GM18907 (cell line): ENCODE measurements at regions not wholly inside any gene's neighbourhood (a gene's known extent, or its start where the extent isn't known, plus 50 kb on each side); places are given as distances from the start of the nearest gene placed in this dataset.

Experiments
- ATAC-seq: cut with Tn5 transposase; IDR thresholded peaks from one replicate; pipeline ENCODE4 v1.9.1; 2021; ENCODE audit warnings: mild to moderate bottlenecking, moderate library complexity; ENCODE audit not compliant: unreplicated experiment

- no peak for ATAC-seq
Observed at GRCh38 chr12:86838711-86839110, 582.5 kb upstream of the MGAT4C start.

DNA sequence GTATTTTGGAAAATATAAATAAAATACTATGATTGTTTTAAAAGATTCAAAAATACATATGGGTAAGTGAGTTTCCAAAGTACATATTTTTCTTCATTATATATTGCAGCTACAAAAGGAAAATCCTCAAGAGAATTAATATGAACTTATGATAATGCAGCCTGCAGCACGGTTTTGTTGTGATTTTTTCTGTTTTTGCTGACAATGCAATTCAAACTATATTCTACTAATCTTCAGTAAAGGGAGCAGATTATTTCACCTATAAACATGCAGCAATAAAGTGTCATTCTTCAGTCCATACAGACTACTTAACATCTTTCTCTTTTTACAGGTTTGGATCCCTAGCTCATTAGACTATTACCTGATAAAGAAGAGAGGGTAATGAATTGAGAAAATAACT is 582.1 kb upstream of the MGAT4C start:
- ATAC-seq: no peak

DNA sequence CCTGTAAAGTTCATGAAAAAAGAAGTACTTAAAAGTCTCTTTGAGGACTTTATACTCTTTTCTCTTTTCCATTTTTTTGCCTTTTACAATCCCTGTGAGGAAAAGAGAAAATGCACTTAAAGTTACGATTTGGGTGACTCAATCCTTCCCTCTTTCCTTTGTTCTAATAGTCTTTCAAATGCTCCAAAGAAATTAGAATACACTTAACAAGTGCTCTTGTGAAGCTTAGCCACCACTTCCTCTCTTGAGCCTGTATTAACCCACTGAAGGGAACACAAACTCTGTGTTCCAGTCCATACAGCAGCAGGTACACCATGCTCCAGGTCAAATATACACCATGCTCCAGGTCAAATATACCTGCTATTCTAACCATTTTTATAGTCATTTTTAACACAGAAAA is 581.1 kb upstream of the MGAT4C start:
- ATAC-seq: no peak

DNA sequence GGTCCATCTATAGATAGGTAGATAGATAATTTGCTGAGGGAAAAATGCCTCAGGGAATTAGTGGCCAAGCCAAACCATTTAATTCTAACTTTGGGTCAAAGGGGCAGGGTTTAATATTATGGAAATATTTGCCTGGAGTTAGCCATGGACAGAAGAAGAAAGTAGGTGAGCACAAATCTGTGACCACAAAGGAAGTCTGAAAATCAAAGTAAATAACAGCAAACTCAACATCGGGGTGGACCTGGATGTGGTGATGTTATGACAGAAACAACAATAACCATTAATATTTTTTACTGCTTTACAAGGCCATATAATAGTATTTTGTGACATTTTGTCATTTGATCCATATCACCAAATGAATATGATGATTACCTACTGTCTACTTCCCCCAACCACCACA is 578.0 kb upstream of the MGAT4C start:
- ATAC-seq: no peak

GRCh38 chr12:86827409-86827808 is 571.2 kb upstream of the MGAT4C start:
- no peak for ATAC-seq

GRCh38 chr12:86826051-86826450 is 569.9 kb upstream of the MGAT4C start:
- no peak for ATAC-seq

DNA sequence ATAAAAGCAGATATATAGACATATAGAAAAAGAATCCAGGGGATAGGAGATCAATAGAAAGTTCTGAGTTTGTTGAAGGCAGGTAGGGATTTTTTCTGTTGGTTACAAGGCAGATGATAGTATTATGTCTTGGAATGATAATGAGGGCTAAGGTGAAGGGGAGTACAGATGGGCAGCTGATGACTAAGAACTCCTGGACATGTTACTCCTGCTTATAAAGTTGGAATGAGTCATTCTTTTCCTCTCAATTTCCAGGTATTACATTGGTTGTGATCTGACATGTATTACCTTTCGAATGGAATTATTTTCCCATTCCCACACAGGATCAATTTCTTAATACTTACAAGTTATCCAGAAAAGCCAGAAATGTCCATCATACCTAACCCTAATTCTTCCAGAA is 545.2 kb upstream of the MGAT4C start:
- ATAC-seq: no peak

DNA sequence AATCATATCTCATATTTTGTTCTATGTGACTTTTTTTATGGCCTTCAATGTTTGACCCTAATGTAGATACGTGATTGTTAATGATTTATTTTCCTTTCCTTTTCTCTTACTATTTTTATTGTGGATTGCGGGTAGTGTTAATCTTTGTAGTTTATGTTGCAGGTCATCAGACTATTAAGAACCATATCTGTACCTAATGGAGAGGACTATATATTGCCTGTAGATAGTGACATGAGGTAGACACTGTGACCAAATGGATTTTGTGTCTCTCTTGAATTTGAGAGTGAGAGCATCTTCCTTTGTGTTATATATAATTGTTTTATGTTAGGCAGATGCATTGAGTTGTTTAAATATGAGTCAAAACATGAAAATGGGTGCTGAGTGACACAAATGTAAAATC is 543.4 kb upstream of the MGAT4C start:
- no peak for ATAC-seq

- ATAC-seq: no peak
Observed at GRCh38 chr12:86796550-86796949, 540.4 kb upstream of the MGAT4C start.

DNA sequence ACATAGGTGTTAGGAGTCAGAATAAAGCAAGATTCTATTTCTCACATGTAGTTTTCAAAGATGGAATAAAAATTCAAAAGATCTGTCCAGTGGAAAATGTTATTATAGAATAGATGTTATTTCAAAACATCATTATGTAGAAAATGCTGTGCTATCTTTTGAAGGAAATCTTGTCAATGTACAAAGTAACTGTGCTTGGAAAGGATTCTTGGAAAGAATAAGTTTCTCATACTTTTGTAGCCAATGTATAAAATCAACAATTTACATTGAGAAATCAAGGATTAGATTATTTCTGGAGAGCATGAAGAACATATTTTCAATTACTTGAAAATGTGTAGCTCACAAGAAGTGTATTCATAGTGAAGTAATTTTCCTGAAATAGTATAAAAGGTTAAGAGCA is 532.5 kb upstream of the MGAT4C start:
- no peak for ATAC-seq

GRCh38 chr12:86787419-86787818 is 531.2 kb upstream of the MGAT4C start:
- no peak for ATAC-seq

GRCh38 chr12:86777325-86777724 is 521.1 kb upstream of the MGAT4C start:
- ATAC-seq: no peak

DNA sequence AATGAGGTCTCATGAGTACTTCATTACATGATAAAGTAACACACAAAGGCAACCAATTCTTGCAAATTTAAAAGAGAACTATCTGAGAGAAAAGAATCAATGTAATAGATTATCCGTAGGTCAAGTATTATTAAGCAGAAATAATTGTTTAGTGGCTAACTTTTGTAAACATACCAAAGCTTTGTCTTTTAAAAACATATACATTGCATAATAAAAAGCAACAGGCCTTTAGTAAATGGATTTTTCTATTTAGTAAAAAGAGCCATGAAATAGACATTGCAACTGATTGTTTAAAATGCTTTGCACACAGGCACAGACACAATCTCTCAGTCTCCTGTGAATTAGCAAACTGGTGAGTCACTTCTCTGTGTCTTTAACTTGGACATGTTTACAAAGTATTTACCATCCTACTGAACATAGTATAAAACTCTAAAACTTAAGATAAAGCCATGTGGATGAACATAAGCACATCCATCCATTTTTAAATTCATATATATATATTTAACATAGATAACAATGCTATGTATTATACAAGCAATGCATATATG is 518.7 kb upstream of the MGAT4C start:
- no peak for ATAC-seq

GRCh38 chr12:86772696-86773095 is 516.5 kb upstream of the MGAT4C start:
- no peak for ATAC-seq

- ATAC-seq: no peak
Observed at GRCh38 chr12:86770871-86771270, 514.7 kb upstream of the MGAT4C start.

DNA sequence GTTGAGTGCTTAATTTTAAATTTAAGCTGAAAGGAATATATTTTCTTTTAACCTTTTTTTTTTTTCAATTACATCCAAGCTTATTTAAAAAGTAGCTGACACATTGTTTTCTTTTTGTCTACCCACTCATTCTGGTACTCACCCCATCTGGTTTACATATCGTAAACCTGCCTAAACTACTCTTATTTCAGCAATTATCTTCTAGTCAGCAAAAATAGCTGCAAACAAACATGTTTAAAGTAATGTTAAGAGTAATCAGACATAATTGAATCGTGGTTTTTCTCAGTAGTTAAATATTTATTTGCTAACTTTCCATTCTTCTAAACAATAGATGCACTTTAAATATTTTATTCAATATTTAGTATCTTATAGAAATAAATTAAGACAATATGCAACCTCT is 492.7 kb upstream of the MGAT4C start:
- no peak for ATAC-seq

DNA sequence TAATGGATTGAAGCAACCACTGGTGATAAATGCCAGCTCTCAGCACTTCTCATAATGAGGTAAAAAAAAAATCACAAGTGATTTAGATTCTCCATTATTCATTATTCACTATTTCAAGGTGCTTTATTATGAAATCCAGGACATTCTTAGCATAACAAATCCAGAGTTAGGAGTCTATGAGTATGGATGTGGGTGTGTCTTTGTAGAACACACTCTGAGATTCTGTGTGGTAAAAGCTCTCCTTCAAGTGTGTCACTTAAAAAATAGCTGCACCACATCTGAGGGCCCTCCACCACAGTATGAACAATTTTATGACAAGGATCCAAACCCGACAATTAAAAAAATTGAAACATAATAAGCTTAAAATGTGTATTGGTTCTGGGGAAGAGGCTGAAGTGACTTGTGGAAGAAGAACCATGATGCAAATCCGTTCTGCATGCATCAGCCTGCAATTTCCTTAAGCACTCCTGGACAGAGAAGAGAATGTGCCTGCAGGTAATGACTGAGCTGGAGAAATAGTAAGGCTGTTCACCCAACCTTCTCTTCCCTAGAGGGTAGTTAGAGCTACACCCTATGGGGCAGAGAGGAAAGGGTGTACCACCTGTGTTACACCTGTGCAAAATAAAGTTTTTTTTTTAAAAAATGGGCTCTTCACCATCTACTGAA is 488.5 kb upstream of the MGAT4C start:
- no peak for ATAC-seq

GRCh38 chr12:86743875-86744536 is 487.8 kb upstream of the MGAT4C start:
- ATAC-seq: no peak

DNA sequence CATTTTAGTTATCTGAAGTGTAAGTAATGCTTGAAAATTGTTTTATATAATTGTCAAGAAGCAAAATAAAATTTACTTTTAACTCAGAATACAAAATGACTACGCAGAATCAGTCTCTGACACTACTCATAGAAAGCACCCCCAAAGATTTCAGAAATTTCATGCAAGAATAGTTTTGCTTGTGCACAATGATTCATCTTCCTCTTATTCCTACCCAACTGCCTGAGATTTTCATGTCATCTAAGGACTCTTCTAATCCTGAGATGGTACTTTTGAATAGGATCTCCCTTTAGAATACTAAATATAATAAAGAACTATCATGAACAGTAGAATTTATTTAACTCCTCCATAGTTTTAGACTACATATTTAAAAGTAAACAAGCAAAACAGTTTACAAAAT is 485.3 kb upstream of the MGAT4C start:
- no peak for ATAC-seq

GRCh38 chr12:86735851-86736250 is 479.7 kb upstream of the MGAT4C start:
- ATAC-seq: peak; percentile 60

DNA sequence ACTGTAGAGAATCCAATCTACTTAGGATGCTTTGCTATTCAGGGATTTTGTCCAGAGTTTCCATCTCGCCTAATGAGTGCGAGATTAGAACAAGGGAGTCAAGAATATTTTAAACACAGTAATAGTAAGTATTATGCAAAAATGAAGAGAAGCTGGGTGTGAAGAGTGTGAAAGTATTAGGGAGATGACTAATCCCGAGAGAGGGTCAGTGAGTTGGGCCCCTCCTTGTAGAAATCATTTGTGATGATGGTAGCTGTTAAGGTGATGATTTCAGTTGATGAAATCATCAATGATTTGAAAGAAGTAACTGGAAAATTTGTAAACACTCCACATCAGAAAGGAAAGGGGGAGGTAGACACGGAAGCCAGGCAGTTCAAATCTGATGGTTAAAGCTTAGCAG is 478.9 kb upstream of the MGAT4C start:
- ATAC-seq: no peak

DNA sequence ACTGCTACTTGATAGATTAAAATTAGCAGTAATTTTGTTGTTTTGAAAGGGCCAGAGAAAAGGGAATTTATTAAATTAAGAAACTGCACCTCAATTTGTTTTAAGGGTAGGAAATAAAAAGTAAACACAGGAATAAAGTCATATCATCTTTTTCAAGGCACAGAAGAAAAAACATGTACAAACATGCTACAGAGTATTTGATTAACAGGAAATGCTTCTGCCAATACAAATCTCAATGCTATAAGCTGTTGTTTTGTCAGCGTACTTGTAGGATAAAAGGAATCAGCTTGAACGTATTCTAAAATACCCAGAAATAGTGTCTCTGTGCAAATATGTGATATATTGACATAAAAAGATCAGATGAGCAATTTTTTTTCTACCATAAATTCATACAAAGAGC is 474.0 kb upstream of the MGAT4C start:
- ATAC-seq: no peak

GRCh38 chr12:86729739-86730138 is 473.5 kb upstream of the MGAT4C start:
- ATAC-seq: no peak
